Fibroblast of mammary gland (primary cell): ENCODE measurements at regions not wholly inside any gene's neighbourhood (a gene's known extent, or its start where the extent isn't known, plus 50 kb on each side); places are given as distances from the start of the nearest gene placed in this dataset.

Experiments
- DNase-seq: peaks from one replicate; pipeline ENCODE4 v3.0.0-alpha.2; 2010; ENCODE audit warnings: low read depth
- H3K4me3 ChIP-seq: 2 replicates; pipeline ENCODE4 v1.5.1; 2011; ENCODE audit warnings: low read depth, mild to moderate bottlenecking, low read length, moderate library complexity; ENCODE audit not compliant: control insufficient read depth
- CTCF ChIP-seq: conservative IDR thresholded peaks from 2 replicates; pipeline ENCODE4 v1.5.1; 2011; ENCODE audit warnings: low read depth, low read length, inconsistent platforms; ENCODE audit not compliant: control insufficient read depth, insufficient read depth

GRCh38 chr20:22374678-22375590, 209.4 kb downstream of the FOXA2 start:
- DNase-seq, result peak; percentile 61
- no peak for TF ChIP-seq CTCF
- no peak overlapping the region for H3K4me3 ChIP-seq

- no peak overlapping the region for H3K4me3 ChIP-seq
- TF ChIP-seq CTCF, result no peak
- DNase-seq, result no peak
Measured at GRCh38 chr20:22374066-22374465, 210.3 kb downstream of the FOXA2 start.

GRCh38 chr20:22373164-22373895, 211.0 kb downstream of the FOXA2 start:
- DNase-seq, result no peak
- TF ChIP-seq CTCF, result no peak
- no peak overlapping the region for H3K4me3 ChIP-seq

GRCh38 chr20:22371843-22372242, 212.5 kb downstream of the FOXA2 start:
- no peak for TF ChIP-seq CTCF
- H3K4me3 ChIP-seq, result no peak overlapping the region
- DNase-seq, result no peak

GRCh38 chr20:22370137-22370536, 214.2 kb downstream of the FOXA2 start:
- TF ChIP-seq CTCF, result no peak
- DNase-seq, result no peak
- H3K4me3 ChIP-seq, result no peak overlapping the region

GRCh38 chr20:22369100-22369499, 215.3 kb downstream of the FOXA2 start:
- DNase-seq, result no peak
- H3K4me3 ChIP-seq, result no peak overlapping the region
- no peak for TF ChIP-seq CTCF
